ENCODE measurements at regions not wholly inside any gene's neighbourhood (a gene's known extent, or its start where the extent isn't known, plus 50 kb on each side); places are given as distances from the start of the nearest gene placed in this dataset.

- no peak overlapping the region for H2BK20ac ChIP-seq (ENCODE audit: low read depth, low read length)
- DNase-seq (no peak), ATAC-seq (ENCODE audit: low read depth) (no peak)
- no peak overlapping the region for H4K8ac ChIP-seq (ENCODE audit: low read depth in 2 of 2, low read length in 2 of 2)
- H4K20me1 ChIP-seq (ENCODE audit: insufficient read depth, low read length), result no peaks in the 10 kb centered on the region
- 40% methylated on average over 3 of the region's 4 CpGs; no CpG with 5 or more reads in 1 of the 2 experiments for WGBS, 2 experiments (ENCODE audit: extremely low coverage in 2 of 2, insufficient read length in 1 of 2)
- no peak for TF ChIP-seq SMC3 (IDR thresholded peaks at IDR 0.05; ENCODE audit: low read depth, low read length)
- TF ChIP-seq RCOR1 (IDR thresholded peaks at IDR 0.05; ENCODE audit: insufficient replicate concordance, low read length), result no peak
- TF ChIP-seq ELK1 (IDR thresholded peaks at IDR 0.05; ENCODE audit: borderline replicate concordance, low read depth, low read length), result no peak
- TF ChIP-seq MAFK (IDR thresholded peaks at IDR 0.05; ENCODE audit: low read depth, low read length), result no peak
- TF ChIP-seq USF2 (IDR thresholded peaks at IDR 0.05; ENCODE audit: low read depth, low read length), result no peak
- no peak for TF ChIP-seq CHD1 (IDR thresholded peaks at IDR 0.05; ENCODE audit: low read depth, low read length)
- no peak for TF ChIP-seq RAD21 (IDR thresholded peaks at IDR 0.05; ENCODE audit: low read length)
- no peak for TF ChIP-seq POLR2A (IDR thresholded peaks at IDR 0.05; ENCODE audit: low read depth, low read length)
- no peak for TF ChIP-seq MAZ (IDR thresholded peaks at IDR 0.05; ENCODE audit: borderline replicate concordance, low read depth, low read length)
- no peak overlapping the region for H3K4me3 ChIP-seq (ENCODE audit: insufficient read depth, low read depth, low read length)
- BruUV-seq (replicated peaks), result no TSS peak
- dilution Hi-C loops (cut with HindIII; ENCODE audit: low sequenced_read_pairs, unreplicated experiment), result no loop called here
- H3K9ac ChIP-seq (ENCODE audit: low read depth, low read length), result no peak overlapping the region
- H2BK15ac ChIP-seq (ENCODE audit: low read depth, low read length), result no peak overlapping the region
- no peak overlapping the region for H3K4me2 ChIP-seq (ENCODE audit: low read depth, low read length)
- no peaks in the 10 kb centered on the region for H3K27me3 ChIP-seq (ENCODE audit: control insufficient read depth, insufficient read depth, low read length)
- peaks cover 7% of the 10 kb centered on the region; the same call in 1 of the 2 replicates for H3K9me3 ChIP-seq (ENCODE audit: control insufficient read depth, insufficient read depth, low read length)
- H3K23ac ChIP-seq (ENCODE audit: low read depth, low read length), result no peak overlapping the region
- no peak overlapping the region for H3K18ac ChIP-seq (ENCODE audit: low read depth, low read length)
- no peak overlapping the region for H4K5ac ChIP-seq (ENCODE audit: low read depth, low read length)
- CTCF ChIA-PET, result no interaction called here
- no peaks in the 10 kb centered on the region for H3K36me3 ChIP-seq (ENCODE audit: control insufficient read depth, insufficient read depth, low read length)
- no peak overlapping the region for H3K4ac ChIP-seq (ENCODE audit: low read depth, low read length)
- H3K4me1 ChIP-seq (ENCODE audit: control insufficient read depth, insufficient read depth, low read length), result no peaks in the 10 kb centered on the region
- H3K56ac ChIP-seq (ENCODE audit: extremely low read depth, insufficient read depth, low read length), result no peak overlapping the region
- intact Hi-C loops (cut with micrococcal nuclease), result no loop called here
- H2AK9ac ChIP-seq (replicated peaks; ENCODE audit: low read depth, low read length, poor library complexity), result no peak overlapping the region
- no peak overlapping the region for H2BK120ac ChIP-seq (ENCODE audit: low read depth, low read length)
- H4K91ac ChIP-seq (ENCODE audit: insufficient read depth, low read depth, low read length), result no peak overlapping the region
- H3K27ac ChIP-seq (ENCODE audit: insufficient read depth, low read length), result no peak overlapping the region
- H3K79me1 ChIP-seq (ENCODE audit: low read depth in 1 of 2, low read length in 2 of 2), result no peaks in the 10 kb centered on the region
- H2BK5ac ChIP-seq (ENCODE audit: low read depth, low read length, poor library complexity, severe bottlenecking), result no peak overlapping the region
- POLR2A ChIA-PET (ENCODE audit: unreplicated experiment), result no interaction called here
- no peak overlapping the region for H3K14ac ChIP-seq (replicated peaks; ENCODE audit: low read depth, low read length)
- H2AK5ac ChIP-seq (ENCODE audit: low read depth, low read length), result no peak overlapping the region
- H2AFZ ChIP-seq (replicated peaks; ENCODE audit: low read length, poor library complexity), result no peak overlapping the region
- in situ Hi-C loops (cut with MboI; ENCODE audit: low sequenced_read_pairs), result no loop called here
- no peaks in the 10 kb centered on the region for H3K9me1 ChIP-seq (ENCODE audit: insufficient read depth, low read length)
Measured at GRCh38 chr17:53406907-53407306, 415.8 kb upstream of the KIF2B start.

Data from IMR-90 (cell line).